ENCODE measurements at regions not wholly inside any gene's neighbourhood (a gene's known extent, or its start where the extent isn't known, plus 50 kb on each side); places are given as distances from the start of the nearest gene placed in this dataset.

DNA sequence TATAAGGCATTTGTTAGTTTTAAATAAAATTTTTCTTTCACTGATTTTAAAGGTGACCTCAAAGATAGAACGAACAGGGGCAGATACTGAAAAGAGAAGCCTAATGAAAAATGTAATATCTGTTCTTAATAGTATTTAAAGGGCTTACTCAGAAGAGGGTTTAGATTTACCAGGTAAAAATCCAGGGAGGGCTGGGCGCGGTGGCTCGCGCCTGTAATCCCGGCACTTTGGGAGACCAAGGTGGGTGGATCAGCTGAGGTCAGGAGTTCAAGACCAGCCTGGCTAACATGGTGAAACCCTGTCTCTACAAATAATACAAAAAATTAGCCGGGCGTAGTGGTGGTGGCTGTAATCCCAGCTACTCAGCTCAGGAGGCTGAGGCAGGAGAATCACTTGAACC is 108.3 kb upstream of the CNTNAP2 start (continued):
- TF ChIP-seq, protein P1, sequence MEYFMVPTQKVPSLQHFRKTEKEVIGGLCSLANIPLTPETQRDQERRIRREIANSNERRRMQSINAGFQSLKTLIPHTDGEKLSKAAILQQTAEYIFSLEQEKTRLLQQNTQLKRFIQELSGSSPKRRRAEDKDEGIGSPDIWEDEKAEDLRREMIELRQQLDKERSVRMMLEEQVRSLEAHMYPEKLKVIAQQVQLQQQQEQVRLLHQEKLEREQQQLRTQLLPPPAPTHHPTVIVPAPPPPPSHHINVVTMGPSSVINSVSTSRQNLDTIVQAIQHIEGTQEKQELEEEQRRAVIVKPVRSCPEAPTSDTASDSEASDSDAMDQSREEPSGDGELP (CRISPR knock-in tag; IDR thresholded peaks at IDR 0.05; ENCODE audit: borderline replicate concordance) = no peak
- TF ChIP-seq, protein P2, sequence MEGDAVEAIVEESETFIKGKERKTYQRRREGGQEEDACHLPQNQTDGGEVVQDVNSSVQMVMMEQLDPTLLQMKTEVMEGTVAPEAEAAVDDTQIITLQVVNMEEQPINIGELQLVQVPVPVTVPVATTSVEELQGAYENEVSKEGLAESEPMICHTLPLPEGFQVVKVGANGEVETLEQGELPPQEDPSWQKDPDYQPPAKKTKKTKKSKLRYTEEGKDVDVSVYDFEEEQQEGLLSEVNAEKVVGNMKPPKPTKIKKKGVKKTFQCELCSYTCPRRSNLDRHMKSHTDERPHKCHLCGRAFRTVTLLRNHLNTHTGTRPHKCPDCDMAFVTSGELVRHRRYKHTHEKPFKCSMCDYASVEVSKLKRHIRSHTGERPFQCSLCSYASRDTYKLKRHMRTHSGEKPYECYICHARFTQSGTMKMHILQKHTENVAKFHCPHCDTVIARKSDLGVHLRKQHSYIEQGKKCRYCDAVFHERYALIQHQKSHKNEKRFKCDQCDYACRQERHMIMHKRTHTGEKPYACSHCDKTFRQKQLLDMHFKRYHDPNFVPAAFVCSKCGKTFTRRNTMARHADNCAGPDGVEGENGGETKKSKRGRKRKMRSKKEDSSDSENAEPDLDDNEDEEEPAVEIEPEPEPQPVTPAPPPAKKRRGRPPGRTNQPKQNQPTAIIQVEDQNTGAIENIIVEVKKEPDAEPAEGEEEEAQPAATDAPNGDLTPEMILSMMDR (IDR thresholded peaks at IDR 0.05 in 2 of 3, conservative IDR thresholded peaks at IDR 0.05 in 1 of 3; ENCODE audit: insufficient read depth in 2 of 3, low read depth in 1 of 3, low read length in 3 of 3) = no peak
- TF ChIP-seq NFE2 (IDR thresholded peaks at IDR 0.05; ENCODE audit: low read depth) (no peak), PML (IDR thresholded peaks at IDR 0.05; ENCODE audit: low read length) (no peak)

DNA sequence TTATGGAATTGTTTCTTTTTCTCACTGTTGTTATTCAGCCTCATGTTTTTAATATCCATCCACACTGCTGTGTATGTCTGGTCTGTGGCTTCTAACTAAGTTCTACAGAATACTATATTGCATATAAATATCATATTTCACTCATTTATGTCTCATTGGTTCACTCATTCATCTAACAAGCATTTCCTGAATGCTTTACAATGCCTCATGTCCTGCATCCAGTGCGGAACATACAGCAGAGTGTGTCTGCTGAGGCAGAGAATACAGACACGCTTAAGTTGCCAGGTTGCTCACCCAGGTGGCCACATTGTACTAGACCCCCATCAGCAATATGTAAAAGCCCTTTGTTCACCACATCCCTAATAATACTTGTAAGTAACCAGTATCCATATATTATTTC is 111.8 kb upstream of the CNTNAP2 start:
- POLR2A ChIA-PET = no interaction called here

More for the DNA sequence above, 111.8 kb upstream of the CNTNAP2 start:
- Histone ChIP-seq H3K36me3 (ENCODE audit: control insufficient read depth, insufficient read depth, low read length) (no peaks in the 10 kb centered on the region), H3K9ac (ENCODE audit: insufficient read depth in 1 of 2, low read depth in 2 of 2, low read length in 2 of 2) (no peak overlapping the region), H3K9me1 (ENCODE audit: control insufficient read depth, insufficient read depth, low read length) (no peaks in the 10 kb centered on the region), H3K79me2 (ENCODE audit: control insufficient read depth, insufficient read depth, low read length) (no peaks in the 10 kb centered on the region; the same call in 2 of the 3 replicates), H3K27me3 (ENCODE audit: control insufficient read depth in 2 of 2, insufficient read depth in 2 of 2, low read length in 2 of 2) (no peaks in the 10 kb centered on the region), H3K4me1 (replicated peaks in 1 of 2; ENCODE audit: control insufficient read depth in 2 of 2, insufficient read depth in 2 of 2, low read length in 2 of 2) (no peaks in the 10 kb centered on the region), H4K20me1 (replicated peaks; ENCODE audit: control insufficient read depth, insufficient read depth, low read length) (no peaks in the 10 kb centered on the region), H2AFZ (ENCODE audit: low read depth, low read length) (no peak overlapping the region), H3K4me2 (ENCODE audit: insufficient read depth, low read length) (no peak overlapping the region), H3K4me3 (no peak overlapping the region), H3K27ac (ENCODE audit: extremely low read depth, low read depth, low read length) (no peak overlapping the region), H3K9me3 (replicated peaks; ENCODE audit: control insufficient read depth, insufficient read depth, low read depth, low read length) (no peaks in the 10 kb centered on the region)
- CTCF ChIA-PET (ENCODE audit: low intra/inter-chr PET ratio) = no interaction called here
- ATAC-seq = no peak
- TF ChIP-seq ZNF778 (CRISPR knock-in tag; IDR thresholded peaks at IDR 0.05) = no peak
- TF ChIP-seq RUNX1 (IDR thresholded peaks at IDR 0.05; ENCODE audit: low read depth) = no peak
- TF ChIP-seq RBM39 (optimal IDR thresholded peaks at IDR 0.05; ENCODE audit: low read depth, low read length) = no peak
- TF ChIP-seq HCFC1 (IDR thresholded peaks at IDR 0.05; ENCODE audit: low read depth, low read length) = no peak
- TF ChIP-seq, protein P3, sequence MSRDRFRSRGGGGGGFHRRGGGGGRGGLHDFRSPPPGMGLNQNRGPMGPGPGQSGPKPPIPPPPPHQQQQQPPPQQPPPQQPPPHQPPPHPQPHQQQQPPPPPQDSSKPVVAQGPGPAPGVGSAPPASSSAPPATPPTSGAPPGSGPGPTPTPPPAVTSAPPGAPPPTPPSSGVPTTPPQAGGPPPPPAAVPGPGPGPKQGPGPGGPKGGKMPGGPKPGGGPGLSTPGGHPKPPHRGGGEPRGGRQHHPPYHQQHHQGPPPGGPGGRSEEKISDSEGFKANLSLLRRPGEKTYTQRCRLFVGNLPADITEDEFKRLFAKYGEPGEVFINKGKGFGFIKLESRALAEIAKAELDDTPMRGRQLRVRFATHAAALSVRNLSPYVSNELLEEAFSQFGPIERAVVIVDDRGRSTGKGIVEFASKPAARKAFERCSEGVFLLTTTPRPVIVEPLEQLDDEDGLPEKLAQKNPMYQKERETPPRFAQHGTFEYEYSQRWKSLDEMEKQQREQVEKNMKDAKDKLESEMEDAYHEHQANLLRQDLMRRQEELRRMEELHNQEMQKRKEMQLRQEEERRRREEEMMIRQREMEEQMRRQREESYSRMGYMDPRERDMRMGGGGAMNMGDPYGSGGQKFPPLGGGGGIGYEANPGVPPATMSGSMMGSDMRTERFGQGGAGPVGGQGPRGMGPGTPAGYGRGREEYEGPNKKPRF (IDR thresholded peaks at IDR 0.05; ENCODE audit: low read depth, low read length) = no peak
- 0 out of 2 replicates have a peak, but pooled peaks have one; percentile 49 for TF ChIP-seq POLR2AphosphoS2 (IDR thresholded peaks at IDR 0.05; ENCODE audit: low read length)
- no peak for TF ChIP-seq RHOXF2B (CRISPR knock-in tag; conservative IDR thresholded peaks at IDR 0.05)
- no peak for TF ChIP-seq RBM14 (IDR thresholded peaks at IDR 0.05; ENCODE audit: borderline replicate concordance, insufficient read depth, low read depth, low read length)
- in situ Hi-C loops (cut with MboI) = no loop called here
- WGBS (ENCODE audit: insufficient coverage, low coverage, missing lambda C conversion rate) = 69% methylated on average over 2 of the region's 2 CpGs
- no peak for FAIRE-seq
- BruUV-seq (replicated peaks) = no TSS peak
- intact Hi-C loops (cut with micrococcal nuclease) = no loop called here
- DNase-seq (ENCODE audit: extremely low read depth in 1 of 4, low spot score in 3 of 4) = no peak

Data from K562 (cell line).